Left lobe of liver (tissue), 2 donors: ENCODE measurements at regions not wholly inside any gene's neighbourhood (a gene's known extent, or its start where the extent isn't known, plus 50 kb on each side); places are given as distances from the start of the nearest gene placed in this dataset.
"Not testable (repeated sequence)": the region's sequence is repeated elsewhere in the genome, so short reads cannot be mapped to it uniquely, and the experiment has no call there.

Source experiments
- ATAC-seq: fragments of 200-7000 bp; cut with Tn5 transposase; one replicate; pipeline ENCODE4 v1.9.1; 2020; ENCODE audit warnings: mild to moderate bottlenecking, moderate library complexity
- DNase-seq: peaks from one replicate; pipeline ENCODE4 v3.0.0-alpha.2; 2020; ENCODE audit warnings: low spot score
- donor health status: DM: no; HTN: no; CAD: no; lungs with moderate emphysema.
- donor health status: DM: no; HTN: yes; CAD: no.

DNA sequence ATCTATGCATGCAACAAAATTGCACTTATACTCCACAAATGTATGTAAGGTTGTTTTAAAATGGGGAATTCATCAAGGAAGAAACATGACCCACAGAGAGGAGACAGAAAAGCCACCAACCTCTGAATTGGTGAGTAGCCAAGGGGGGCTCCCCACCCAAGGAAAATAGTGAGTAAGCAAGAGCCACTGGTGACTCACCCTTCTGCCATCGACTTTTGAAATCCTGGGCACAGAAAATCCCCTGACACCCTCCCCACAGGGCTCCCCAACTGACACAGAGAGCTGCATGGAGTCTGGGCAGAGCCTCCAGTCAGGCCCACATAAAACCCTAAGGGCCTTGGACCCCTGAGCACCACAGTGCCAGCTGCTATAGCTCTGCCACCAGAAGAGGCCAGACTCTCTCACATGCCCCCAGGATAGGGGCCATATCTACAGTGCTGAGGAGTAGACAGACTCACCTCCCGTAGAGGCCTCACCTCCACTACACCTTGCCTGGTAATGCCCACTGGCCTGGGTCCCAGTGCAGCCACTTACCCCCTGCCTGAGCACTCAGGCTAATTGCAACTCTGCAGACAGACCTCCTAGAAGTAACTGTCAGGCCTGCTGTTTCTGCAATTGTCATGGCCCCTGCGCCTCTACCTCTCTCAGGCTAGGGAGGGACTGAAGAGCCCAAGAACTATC, 244.7 kb upstream of the WSB1 start:
- ATAC-seq (no peak), DNase-seq (no peak)

DNA sequence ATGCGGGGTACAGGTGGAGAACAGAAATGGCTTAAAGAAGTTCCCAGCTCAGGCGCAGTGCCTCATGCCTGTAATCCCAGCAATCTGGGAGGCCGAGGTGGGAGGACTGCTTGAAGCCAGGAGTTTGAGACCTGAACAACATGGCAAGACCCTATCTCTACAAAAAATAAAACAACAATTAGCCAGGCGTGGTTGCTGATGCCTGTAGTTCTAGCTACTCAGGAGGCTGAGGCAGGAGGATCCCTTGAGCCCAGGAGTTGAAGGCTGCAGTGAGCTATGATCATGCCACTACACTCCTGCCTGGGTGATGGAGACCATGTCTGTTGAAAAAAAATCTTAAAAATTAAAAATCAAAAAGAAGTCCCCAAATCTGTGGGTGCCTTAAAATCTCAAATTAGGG, 228.3 kb upstream of the WSB1 start:
- ATAC-seq, result no peak
- no peak for DNase-seq

DNA sequence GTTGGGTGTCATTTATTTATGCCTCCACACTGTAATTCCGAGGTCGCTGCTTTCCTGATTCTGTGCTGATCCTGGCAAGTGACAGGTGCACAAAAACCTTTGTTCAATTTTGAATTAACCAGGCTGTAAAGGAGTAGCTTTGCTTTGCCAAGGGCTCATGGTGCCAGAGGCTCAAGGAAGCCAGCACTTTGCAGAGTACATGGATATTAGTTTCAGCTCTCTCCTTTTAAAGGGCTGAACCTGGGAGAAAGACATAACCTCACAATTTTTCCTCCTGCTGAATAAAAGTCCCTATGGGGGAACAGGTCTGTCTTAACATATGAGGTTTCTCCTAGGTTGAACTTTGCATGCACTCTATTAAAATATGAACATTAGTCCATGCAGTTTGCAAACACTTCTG, 227.6 kb upstream of the WSB1 start:
- no peak for DNase-seq
- ATAC-seq, result no peak

DNA sequence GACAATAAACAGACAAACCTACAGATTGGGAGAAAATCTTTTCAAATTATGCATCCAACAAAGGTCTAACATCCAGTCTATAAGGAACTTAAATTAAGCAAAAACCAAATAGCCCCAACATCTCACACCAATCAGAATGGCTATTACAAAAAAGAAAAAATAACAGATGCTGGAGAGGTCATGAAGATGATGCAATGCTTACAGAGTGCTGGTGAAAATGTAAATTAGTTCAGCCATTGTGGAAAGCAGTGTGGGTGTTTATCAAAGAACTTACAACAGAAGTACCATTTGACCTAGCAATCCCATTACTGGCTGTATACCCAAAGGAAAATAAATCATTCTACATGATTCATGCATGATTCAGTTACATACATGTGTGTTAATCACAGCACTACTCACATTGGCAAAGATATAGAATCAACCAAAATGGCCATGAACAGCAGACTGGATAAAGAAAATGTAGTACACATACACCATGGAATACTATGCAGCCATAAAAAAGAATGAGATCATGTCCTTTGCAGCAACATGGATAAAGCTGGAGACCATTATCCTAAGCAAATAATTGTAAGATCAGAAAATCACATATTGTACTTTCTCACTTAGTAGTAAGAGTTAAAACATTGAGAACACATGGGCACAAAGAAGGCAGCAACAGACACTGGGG, 223.9 kb upstream of the WSB1 start:
- ATAC-seq (no peak), DNase-seq (no peak)

DNA sequence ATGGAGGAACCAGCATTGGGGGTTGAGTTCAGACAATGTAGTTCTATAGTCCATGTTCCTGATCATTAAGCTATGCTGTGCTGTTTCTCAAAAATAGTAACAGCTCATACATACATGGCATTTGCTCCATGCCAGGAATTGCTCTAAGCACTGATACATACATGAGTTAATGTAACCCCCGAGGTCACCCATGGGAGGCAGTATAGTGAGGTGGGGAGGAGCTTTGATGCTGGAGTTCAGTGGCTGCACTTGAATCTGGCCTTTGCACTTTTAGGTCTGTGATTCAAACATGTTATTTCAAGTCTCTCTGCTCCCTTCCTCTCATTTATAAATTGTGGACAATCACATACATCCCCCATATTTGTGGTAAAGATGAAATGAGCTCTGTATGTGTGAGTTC, 223.1 kb upstream of the WSB1 start:
- no peak for ATAC-seq
- DNase-seq, result no peak

DNA sequence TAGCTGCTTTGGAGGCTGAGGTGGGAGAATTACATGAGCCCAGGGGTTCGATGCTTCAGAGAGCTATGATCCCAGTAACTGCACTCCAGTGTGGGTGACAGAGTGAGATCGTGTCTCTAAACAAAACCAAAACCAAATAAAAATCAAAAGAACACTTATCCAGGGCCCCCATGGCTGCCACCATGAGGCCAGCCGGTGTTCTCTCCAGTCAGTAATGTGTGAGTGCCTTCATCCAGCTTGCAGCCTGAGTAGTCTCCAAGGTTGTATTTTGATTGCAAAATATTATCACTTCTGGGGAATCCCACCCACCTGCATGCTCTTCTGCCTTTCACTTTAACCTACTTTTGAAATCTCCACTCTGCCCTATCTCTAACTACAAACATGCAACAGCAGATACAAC, 221.0 kb upstream of the WSB1 start:
- ATAC-seq (no peak), DNase-seq (no peak)

DNA sequence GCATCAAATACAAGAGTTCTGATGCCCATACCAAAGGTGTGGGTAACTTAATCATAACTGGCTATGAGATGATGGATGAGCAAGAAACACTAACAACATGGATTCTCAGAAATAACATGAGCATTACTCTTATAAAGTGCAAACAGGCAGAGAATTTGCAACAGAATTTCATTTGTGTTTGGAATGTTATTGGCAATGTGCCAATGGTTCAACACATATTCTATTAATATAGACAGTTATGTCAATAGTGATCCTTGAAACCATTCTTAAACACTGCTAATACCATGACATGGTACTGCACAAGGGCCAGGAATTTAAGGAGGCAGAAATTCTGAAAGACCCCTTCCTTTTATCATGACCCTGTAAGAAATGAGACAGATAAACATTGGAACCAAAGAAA, 217.1 kb upstream of the WSB1 start:
- no peak for ATAC-seq

DNA sequence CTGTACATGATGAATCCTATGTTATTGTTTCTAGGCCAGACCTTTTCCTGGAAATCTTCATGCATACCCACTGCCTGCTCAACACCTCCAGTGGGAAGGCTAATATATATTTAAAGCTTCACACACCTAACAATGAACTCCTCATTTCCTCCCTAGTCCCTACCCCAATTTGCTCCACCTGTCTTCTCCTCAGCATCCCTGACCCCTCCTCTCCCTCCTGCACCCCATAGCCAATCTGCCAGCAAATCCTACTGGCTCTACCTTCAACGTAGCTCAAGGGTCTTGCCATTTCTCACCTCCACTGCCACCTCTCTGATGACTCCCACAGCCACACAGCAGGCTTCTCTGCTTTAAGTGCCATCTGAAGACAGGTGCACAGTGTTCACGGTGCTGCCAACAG, 215.6 kb upstream of the WSB1 start:
- DNase-seq (no peak), ATAC-seq (no peak)

More for the DNA sequence above, 217.1 kb upstream of the WSB1 start:
- no peak for DNase-seq

DNA sequence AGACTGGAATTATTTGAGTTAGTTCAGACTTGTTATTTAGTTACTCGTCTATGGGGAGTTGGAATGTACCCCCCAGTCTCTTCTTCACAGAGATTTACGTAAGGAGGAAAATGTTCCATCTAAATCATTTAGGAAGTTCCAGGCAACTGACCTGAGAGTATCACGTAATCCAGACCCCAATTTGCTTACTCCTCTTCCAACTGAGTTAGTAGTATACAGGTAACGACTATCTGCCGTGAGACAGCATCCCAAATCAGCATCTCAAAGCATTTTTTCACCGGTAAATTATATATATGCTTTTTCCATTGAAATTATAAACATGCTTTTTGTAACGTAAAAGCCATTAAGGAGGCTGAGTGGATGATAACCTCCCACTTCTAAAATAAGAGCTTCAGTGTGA, 214.3 kb upstream of the WSB1 start:
- ATAC-seq, result no peak
- DNase-seq, result no peak

DNA sequence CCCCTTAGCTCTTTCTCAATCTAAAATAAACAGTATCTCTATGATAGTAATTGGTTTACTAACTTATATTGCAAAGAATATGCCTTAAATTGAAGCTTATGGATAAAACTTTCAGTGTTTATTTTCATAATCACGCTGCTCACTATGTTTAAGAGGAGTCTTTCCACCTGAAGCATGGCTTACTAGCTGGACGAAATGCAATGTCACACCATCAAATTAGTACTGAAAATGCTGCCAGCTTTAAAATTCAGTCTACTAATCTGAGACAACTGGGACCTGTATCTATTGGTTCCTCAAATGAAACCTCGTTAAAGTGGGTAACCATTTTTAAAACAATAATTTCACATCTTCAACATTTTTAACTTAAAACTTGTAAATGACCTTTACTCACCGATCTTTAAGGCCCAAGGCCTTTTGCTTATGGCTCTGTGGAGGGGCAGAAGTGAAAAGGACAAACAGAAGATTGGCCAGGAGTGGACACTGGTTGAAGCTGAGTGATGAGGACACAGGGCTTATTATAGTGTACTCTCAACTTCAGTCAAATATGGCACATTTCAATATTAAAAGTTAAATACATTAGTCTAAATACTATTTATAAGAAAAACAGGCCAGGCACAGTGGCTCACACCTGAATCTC, 212.8 kb upstream of the WSB1 start:
- no peak for DNase-seq
- no peak for ATAC-seq

DNA sequence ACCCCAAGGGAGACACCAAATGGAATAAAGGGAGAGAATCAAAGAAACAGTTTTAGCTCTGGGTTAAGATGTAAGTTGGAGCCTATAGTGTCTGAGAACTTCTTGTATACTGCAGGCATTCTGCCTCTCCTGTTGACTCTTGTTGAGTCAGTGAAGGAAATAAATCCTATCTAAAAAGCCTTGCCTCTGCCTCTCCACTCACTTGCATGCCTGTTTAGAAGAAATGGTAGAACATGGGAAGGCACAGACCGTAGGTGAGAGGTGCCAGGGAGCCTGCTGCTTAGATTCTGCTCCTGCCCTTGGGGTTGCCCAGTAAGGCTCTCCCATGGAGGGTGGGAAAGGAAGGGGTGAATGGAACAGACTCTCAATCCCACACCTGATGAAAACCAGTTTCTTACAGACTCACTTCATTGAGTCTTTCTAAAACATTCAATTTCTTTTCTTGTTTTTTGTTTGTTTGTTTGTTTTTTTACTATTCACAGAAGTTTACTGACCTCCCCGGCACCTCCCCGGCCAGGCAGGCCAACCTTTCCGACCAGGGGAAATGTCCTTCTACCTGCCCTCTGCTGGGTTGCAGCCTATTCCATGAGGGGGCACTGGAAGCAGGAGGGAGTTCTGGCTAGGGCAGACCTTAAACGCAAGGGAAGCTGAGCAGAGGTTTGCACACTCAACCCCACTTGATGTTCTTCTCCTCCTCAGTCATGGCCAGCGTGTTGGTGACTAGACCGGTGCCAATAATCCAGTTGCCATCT, 211.7 kb upstream of the WSB1 start:
- DNase-seq (no peak), ATAC-seq (no peak)

DNA sequence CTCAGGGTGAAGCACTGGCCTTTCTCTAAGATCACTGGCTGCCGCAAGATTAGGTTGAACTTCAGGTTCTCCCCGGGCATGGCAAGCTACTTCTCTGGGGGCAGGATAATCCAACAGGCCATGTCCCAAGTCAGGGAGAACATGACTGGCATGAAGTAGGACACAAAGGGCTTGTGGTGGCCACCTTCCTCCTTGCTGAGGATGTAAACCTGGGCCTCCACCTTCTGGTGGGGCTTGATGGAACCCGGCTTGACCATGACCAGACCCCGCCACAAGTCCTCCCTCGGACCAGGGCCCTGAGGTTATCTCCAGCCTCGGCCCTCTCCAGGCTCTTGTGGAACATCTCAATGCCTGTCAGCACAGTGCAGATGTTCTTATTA, 211.1 kb upstream of the WSB1 start:
- ATAC-seq (no peak), DNase-seq (no peak)

DNA sequence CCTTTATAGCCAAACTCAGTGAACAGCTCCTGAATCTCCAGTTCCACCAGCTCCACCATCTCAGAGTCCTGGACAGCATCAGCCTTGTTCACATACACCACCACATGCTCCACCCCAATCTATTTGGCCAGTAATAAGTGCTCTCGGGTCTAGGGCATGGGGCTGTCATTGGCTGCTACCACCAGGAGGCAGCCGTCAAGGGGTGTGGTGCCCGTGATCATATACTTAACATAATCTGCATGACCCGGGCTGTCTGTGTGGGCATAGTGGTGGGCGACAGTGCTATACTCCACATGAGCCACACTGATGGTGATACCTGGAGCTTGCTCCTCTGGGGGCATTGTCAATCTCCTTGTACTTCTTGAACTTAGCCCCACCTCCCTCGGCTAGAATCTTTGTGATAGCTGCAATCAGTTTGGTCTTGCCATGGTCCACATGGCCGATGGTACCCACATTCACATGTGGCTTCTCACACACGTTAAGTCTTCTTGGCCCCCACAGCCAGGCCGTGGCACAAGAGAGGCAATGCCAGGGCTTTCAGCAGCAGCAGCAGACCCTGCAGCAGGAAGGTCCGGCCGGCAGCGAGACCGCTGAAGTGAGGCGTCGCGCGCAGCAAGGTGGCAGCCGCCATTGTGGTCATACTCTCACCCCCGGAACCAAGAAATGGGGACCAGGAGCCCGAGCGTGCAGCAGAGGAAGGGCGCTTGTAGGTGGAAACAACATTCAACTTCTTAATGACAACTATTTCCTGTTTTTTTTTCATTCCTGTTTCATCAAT, 210.3 kb upstream of the WSB1 start:
- no peak for ATAC-seq
- no peak for DNase-seq

DNA sequence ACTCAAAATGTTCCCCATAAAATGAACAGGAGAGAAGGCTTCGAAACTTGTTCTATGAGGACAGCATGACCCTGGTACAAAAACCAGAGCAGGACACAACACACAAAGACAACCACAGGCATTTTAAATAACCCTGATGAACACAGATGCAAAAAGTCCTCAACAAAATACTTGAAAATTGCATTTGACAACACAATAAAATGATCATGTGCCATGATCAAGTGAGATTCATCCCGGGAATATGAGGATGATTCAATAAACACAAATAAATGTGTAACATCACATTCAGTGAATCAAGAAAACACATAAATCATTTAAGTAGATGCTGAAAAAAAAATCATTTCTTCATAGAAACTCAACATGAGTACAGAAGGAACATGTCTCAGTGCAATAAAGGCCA, 208.4 kb upstream of the WSB1 start:
- DNase-seq (no peak), ATAC-seq (no peak)

DNA sequence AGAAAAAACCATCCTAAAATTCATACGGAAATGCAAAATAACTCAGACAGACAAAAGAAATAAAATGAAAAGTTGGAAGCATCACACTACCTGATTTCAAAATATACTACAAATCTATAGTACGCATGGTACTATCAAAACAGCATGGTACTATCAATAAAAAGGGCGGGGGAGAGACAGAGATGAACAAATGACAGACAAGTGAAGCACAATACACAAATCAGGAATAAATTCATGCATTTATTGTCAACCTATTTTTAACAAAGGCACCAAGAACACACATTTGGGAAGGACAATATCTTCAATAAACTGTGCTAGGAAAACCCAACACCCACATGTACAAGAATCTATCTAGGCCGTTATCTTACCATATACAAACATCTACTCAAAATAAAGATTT, 207.4 kb upstream of the WSB1 start:
- ATAC-seq (no peak), DNase-seq (no peak)

DNA sequence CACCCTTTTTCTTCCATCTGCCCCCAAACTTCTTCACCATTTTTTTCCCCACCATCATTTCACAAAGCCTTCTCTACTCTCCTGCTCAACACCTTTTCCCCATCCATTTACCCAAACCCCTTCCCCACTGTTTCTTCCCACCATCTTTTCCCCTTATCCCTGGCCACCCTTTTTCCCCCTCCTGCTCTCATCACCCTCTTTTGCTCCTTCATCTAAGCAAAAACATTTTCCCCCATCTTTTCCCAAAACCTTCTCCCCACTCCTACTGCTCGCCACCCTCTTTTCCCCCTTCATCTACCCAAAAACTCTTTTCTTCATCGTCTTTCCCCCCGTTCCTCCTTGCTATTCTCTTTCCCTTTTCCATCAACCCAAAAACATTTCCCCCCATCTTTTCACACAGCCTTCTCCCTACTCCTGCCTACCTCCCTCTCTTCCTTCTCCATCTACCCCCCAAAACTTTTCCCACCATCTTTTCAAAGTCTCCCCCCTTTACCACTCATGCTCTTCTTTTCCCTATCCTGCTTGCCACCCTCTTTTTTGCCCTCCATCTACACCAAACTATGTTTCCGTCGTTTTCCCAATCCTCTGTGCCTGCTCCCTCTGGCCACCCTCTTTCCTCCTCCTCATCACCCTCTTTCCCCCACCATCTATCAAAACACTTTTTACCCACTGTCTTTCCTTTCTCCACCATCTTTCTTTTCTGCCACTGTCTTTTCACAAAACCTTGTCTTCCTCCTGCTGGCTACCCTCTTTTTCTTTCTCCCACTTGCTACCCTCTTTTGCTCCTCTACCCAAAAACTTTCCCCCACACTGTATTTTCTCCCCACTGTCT, 205.8 kb upstream of the WSB1 start:
- ATAC-seq, result no peak
- DNase-seq, result no peak

DNA sequence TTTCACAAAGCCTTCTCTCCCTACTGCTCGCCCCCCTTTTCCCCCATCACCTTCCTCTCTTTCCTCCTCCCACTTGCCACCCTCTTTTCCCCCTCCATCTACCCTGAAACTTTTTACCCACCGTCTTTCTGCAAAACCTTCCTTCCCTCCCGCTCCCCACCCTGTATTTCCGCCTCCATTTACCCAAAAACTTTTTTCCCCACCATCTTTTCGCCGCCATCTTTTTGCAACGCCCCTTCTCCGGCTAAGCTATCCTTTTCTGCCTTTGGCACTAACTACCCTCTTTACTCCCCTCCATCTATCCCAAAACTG, 205.2 kb upstream of the WSB1 start:
- DNase-seq (no peak), ATAC-seq (no peak)

DNA sequence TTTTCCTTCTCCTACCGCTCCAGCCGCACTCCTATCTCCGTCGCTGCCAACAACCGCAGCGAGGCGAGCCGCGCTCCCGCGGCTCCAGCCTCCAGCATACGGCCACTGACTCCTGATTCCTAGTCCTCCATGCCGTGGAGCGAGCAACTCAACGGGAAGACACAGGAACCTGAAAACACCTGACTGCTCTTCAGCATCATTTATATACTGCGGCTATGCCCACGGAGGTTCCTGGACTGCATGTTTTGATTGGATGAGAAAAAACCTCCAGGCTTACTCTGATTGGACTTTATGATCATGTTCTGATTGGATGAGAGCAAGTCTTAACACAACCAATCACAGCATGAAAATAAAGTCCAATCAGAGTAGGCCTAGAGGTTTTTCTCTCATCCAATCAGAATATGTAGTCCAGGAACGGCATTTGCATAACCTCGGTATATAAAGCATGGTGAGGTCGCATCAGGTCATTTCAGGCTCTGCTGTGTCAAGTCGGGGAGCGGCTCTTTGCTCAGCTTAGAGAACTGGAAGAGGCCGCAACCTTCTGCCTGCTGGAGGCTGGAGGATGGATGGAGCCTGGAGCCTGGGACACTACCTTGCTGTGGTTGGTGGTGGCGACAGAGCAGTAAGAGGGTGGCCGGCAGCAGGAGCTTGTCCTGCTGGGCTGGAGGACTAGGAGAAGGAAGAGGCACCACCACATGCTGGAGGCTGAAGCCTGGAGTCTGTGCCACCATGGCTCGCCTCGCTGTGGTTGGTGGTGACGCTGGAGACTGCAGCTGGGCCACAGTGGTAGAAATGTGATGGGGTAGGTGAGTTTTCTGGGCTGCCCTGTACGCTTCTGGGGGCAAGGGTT, 204.6 kb upstream of the WSB1 start:
- not testable (repeated sequence) for ATAC-seq, DNase-seq

DNA sequence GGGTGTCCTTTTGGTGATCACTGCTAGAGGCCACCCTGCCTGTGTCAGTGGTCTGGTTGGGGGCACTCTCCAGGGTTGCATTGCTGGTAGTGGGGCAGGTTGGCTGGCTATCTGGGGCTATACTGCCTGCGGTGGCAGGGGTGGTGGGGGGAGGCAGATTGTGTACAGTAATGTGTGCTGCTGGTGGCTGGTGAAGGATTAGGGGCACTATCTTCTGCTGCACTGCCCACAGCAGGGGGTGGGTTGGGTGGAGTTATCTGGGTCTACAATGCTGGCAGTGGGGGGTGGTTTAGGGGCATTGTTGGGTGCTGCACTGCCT, 204.0 kb upstream of the WSB1 start:
- no peak for DNase-seq
- ATAC-seq, result no peak
